T-cell (primary cell): ENCODE measurements at regions not wholly inside any gene's neighbourhood (a gene's known extent, or its start where the extent isn't known, plus 50 kb on each side); places are given as distances from the start of the nearest gene placed in this dataset.

Experiments
- ATAC-seq, 4 experiments: fragments of 200-7000 bp in 3 of 4; fragments of 150-1000 bp in 1 of 4; cut with Tn5 transposase; replicated peaks in 1 of 4; 1 replicate in 3 of 4; 2 replicates in 1 of 4; pipeline ENCODE4 v1.10.0; 2021; ENCODE audit warnings: moderate library complexity in 3 of 4, mild to moderate bottlenecking in 2 of 4, moderate number of reproducible peaks in 1 of 4
- CTCF ChIA-PET, 2 donors: fragments of 300-600 bp; sonication (Branson Sonifier 250); formaldehyde crosslinking; loops; one replicate each; lab custom pipeline; 2022; ENCODE audit warnings: antibody characterized with exemption in 2 of 2; lab: Charles Lee
- POLR2A ChIA-PET, 2 donors: fragments of 300-600 bp; sonication (Branson Sonifier 250); formaldehyde crosslinking; loops; one replicate each; lab custom pipeline; 2022; ENCODE audit warnings: antibody characterized with exemption in 2 of 2; lab: Charles Lee
- DNase-seq, 35 experiments: peaks; one replicate each; pipeline versions ENCODE4 v3.0.0 to v3.0.0-alpha.2; 2013 to 2023
- H3K27ac ChIP-seq: one replicate; pipeline ENCODE4 v1.5.1; 2013; ENCODE audit warnings: low read length
- H3K27me3 ChIP-seq, 2 experiments: replicated peaks in 1 of 2; 1 replicate in 1 of 2; 2 replicates in 1 of 2; pipeline versions ENCODE4 v1.6.1 to v1.7.0; 2013; ENCODE audit warnings: low read length in 1 of 2, mixed read lengths in 1 of 2; ENCODE audit not compliant: control insufficient read depth in 2 of 2, insufficient read depth in 2 of 2; ENCODE audit errors: extremely low read depth in 1 of 2
- H3K36me3 ChIP-seq, 2 donors: 1 replicate in 1 of 2; 2 replicates in 1 of 2; pipeline versions ENCODE4 v1.6.1 to v1.7.0; 2013; ENCODE audit warnings: low read length in 1 of 2; ENCODE audit not compliant: control insufficient read depth in 2 of 2, insufficient read depth in 1 of 2; ENCODE audit errors: extremely low read depth in 1 of 2
- H3K4me1 ChIP-seq, 2 experiments: 1 replicate in 1 of 2; 2 replicates in 1 of 2; pipeline versions ENCODE4 v1.6.1 to v1.7.0; 2013; ENCODE audit warnings: low read length in 2 of 2, mixed read lengths in 1 of 2; ENCODE audit not compliant: insufficient read depth in 2 of 2, control insufficient read depth in 1 of 2; ENCODE audit errors: extremely low read depth in 1 of 2
- H3K4me3 ChIP-seq, 2 donors: 1 replicate in 1 of 2; 2 replicates in 1 of 2; pipeline versions ENCODE4 v1.5.1 to v1.7.0; 2013; ENCODE audit warnings: mild to moderate bottlenecking in 2 of 2, low read length in 1 of 2, moderate library complexity in 1 of 2; ENCODE audit not compliant: control insufficient read depth in 1 of 2; ENCODE audit errors: extremely low read depth in 1 of 2
- H3K9me3 ChIP-seq: 2 replicates; pipeline ENCODE4 v1.7.0; 2013
- H3K27ac Mint-ChIP-seq, 2 donors: one replicate each; pipeline ENCODE4 v1.8.0; 2020 to 2021; ENCODE audit warnings: mild to moderate bottlenecking in 2 of 2, mixed read lengths in 2 of 2
- H3K27me3 Mint-ChIP-seq, 2 donors: one replicate each; pipeline ENCODE4 v1.8.0; 2021 to 2022; ENCODE audit warnings: mixed read lengths in 2 of 2
- H3K36me3 Mint-ChIP-seq: one replicate; pipeline ENCODE4 v1.8.0; 2021; ENCODE audit warnings: mixed read lengths
- H3K4me1 Mint-ChIP-seq, 3 donors: one replicate each; pipeline ENCODE4 v1.8.0; 2020 to 2022; ENCODE audit warnings: mixed read lengths in 3 of 3, mild to moderate bottlenecking in 1 of 3
- H3K4me3 Mint-ChIP-seq, 3 donors: one replicate each; pipeline ENCODE4 v1.8.0; 2020 to 2022; ENCODE audit warnings: mild to moderate bottlenecking in 3 of 3, mixed read lengths in 3 of 3, moderate library complexity in 3 of 3
- H3K9me3 Mint-ChIP-seq, 3 donors: one replicate each; pipeline ENCODE4 v1.8.0; 2020 to 2022; ENCODE audit warnings: mixed read lengths in 3 of 3
- WGBS: methylation state at CpG from one replicate; pipeline ENCODE4 v1.1.5; 2013; ENCODE audit warnings: missing lambda C conversion rate; ENCODE audit not compliant: insufficient coverage; 5-methylcytosine and 5-hydroxymethylcytosine counted together

- H3K27me3 Mint-ChIP-seq, result peaks cover 8 to 24% of the 10 kb centered on the region in 2 donors
- H3K4me3 ChIP-seq, result no peak overlapping the region
- H3K4me3 Mint-ChIP-seq, result no peak overlapping the region
- 93% methylated on average over 5 of the region's 11 CpGs for WGBS
- H3K27ac Mint-ChIP-seq, result no peak overlapping the region
- no peak overlapping the region for H3K27ac ChIP-seq
- no peaks in the 10 kb centered on the region for H3K36me3 ChIP-seq
- DNase-seq (no peak), ATAC-seq (no peak)
- H3K36me3 Mint-ChIP-seq, result no peaks in the 10 kb centered on the region
- peaks cover 3 to 4% (median 3%) of the 10 kb centered on the region in 3 donors for H3K9me3 Mint-ChIP-seq
- H3K4me1 ChIP-seq, result no peaks in the 10 kb centered on the region
- peaks cover 0 to 14% of the 10 kb centered on the region in 2 experiments for H3K27me3 ChIP-seq
- ChIA-PET POLR2A (no interaction called here), CTCF (no interaction called here)
- no peaks in the 10 kb centered on the region for H3K4me1 Mint-ChIP-seq
- no peaks in the 10 kb centered on the region for H3K9me3 ChIP-seq
Observed at GRCh38 chr9:113790093-113790492, 86.0 kb upstream of the ZNF618 start.

- no peak overlapping the region for H3K4me3 Mint-ChIP-seq
- peaks cover 0 to 11% of the 10 kb centered on the region in 2 experiments for H3K27me3 ChIP-seq
- CTCF ChIA-PET, result no interaction called here
- H3K9me3 ChIP-seq, result no peaks in the 10 kb centered on the region
- H3K27me3 Mint-ChIP-seq, result peaks cover 16 to 22% of the 10 kb centered on the region in 2 donors
- H3K4me1 Mint-ChIP-seq, result no peaks in the 10 kb centered on the region
- no peak overlapping the region for H3K4me3 ChIP-seq
- no peaks in the 10 kb centered on the region for H3K4me1 ChIP-seq
- ATAC-seq (no peak), DNase-seq (no peak)
- no peak overlapping the region for H3K27ac Mint-ChIP-seq
- no peaks in the 10 kb centered on the region for H3K36me3 ChIP-seq
- no peak overlapping the region for H3K27ac ChIP-seq
- no peaks in the 10 kb centered on the region for H3K36me3 Mint-ChIP-seq
- peaks cover 3 to 4% (median 3%) of the 10 kb centered on the region in 3 donors for H3K9me3 Mint-ChIP-seq
- WGBS, result 87% methylated on average over 9 of the region's 9 CpGs
- POLR2A ChIA-PET, result no interaction called here
Observed at GRCh38 chr9:113793558-113793957, 82.6 kb upstream of the ZNF618 start.

GRCh38 chr9:113794721-113795120 lies 81.4 kb upstream of the ZNF618 start:
- no peak overlapping the region for H3K4me3 ChIP-seq
- DNase-seq (no peak), ATAC-seq (no peak)
- H3K27ac ChIP-seq, result no peak overlapping the region
- Mint-ChIP-seq H3K4me1 (no peaks in the 10 kb centered on the region), H3K27ac (no peak overlapping the region), H3K36me3 (no peaks in the 10 kb centered on the region), H3K4me3 (no peak overlapping the region), H3K9me3 (peaks cover 3 to 4% (median 3%) of the 10 kb centered on the region in 3 donors), H3K27me3 (peaks cover 14 to 17% of the 10 kb centered on the region in 2 donors)
- ChIA-PET CTCF (no interaction called here), POLR2A (no interaction called here)
- peaks cover 0 to 13% of the 10 kb centered on the region in 2 experiments for H3K27me3 ChIP-seq
- H3K9me3 ChIP-seq, result no peaks in the 10 kb centered on the region
- WGBS, result 96% methylated on average over 4 of the region's 6 CpGs
- H3K4me1 ChIP-seq, result no peaks in the 10 kb centered on the region
- no peaks in the 10 kb centered on the region for H3K36me3 ChIP-seq

GRCh38 chr9:113795811-113796392 lies 80.2 kb upstream of the ZNF618 start:
- H3K9me3 Mint-ChIP-seq, result peaks cover 3 to 4% (median 3%) of the 10 kb centered on the region in 3 donors
- ChIA-PET CTCF (no interaction called here), POLR2A (no interaction called here)
- WGBS, result no CpG with 5 or more reads among the region's 2 CpGs
- H3K9me3 ChIP-seq, result no peaks in the 10 kb centered on the region
- no peak overlapping the region for H3K4me3 Mint-ChIP-seq
- no peak for DNase-seq
- H3K4me3 ChIP-seq, result no peak overlapping the region
- no peaks in the 10 kb centered on the region for H3K4me1 ChIP-seq
- ATAC-seq, result no peak
- H3K27me3 Mint-ChIP-seq, result peaks cover 10 to 13% of the 10 kb centered on the region in 2 donors
- H3K36me3 ChIP-seq, result no peaks in the 10 kb centered on the region
- no peak overlapping the region for H3K27ac ChIP-seq
- H3K4me1 Mint-ChIP-seq, result no peaks in the 10 kb centered on the region
- H3K27ac Mint-ChIP-seq, result no peak overlapping the region
- H3K36me3 Mint-ChIP-seq, result no peaks in the 10 kb centered on the region
- peaks cover 0 to 13% of the 10 kb centered on the region in 2 experiments for H3K27me3 ChIP-seq

GRCh38 chr9:113796646-113797426 lies 79.3 kb upstream of the ZNF618 start:
- Histone ChIP-seq H3K36me3 (no peaks in the 10 kb centered on the region), H3K4me1 (no peaks in the 10 kb centered on the region), H3K9me3 (no peaks in the 10 kb centered on the region), H3K27ac (no peak overlapping the region), H3K27me3 (peaks cover 0 to 11% of the 10 kb centered on the region in 2 experiments), H3K4me3 (no peak overlapping the region)
- WGBS, result 82% methylated on average over 10 of the region's 13 CpGs
- Mint-ChIP-seq H3K27ac (no peak overlapping the region), H3K36me3 (no peaks in the 10 kb centered on the region), H3K9me3 (no peaks in the 10 kb centered on the region), H3K4me1 (no peaks in the 10 kb centered on the region), H3K27me3 (peaks cover 9 to 14% of the 10 kb centered on the region in 2 donors), H3K4me3 (no peak overlapping the region)
- POLR2A ChIA-PET, result no interaction called here
- ATAC-seq, result no peak
- DNase-seq, result no peak
- CTCF ChIA-PET, result no interaction called here

GRCh38 chr9:113798062-113799030 lies 77.8 kb upstream of the ZNF618 start:
- H3K4me1 Mint-ChIP-seq, result no peaks in the 10 kb centered on the region
- DNase-seq, result no peak
- no peak for ATAC-seq
- POLR2A ChIA-PET, result no interaction called here
- Histone ChIP-seq H3K9me3 (no peaks in the 10 kb centered on the region), H3K36me3 (no peaks in the 10 kb centered on the region), H3K27me3 (peaks cover 0 to 11% of the 10 kb centered on the region in 2 experiments), H3K4me1 (no peaks in the 10 kb centered on the region), H3K4me3 (no peak overlapping the region), H3K27ac (no peak overlapping the region)
- H3K27ac Mint-ChIP-seq, result no peak overlapping the region
- no peaks in the 10 kb centered on the region for H3K9me3 Mint-ChIP-seq
- WGBS, result 62% methylated on average over 4 of the region's 13 CpGs
- CTCF ChIA-PET, result no interaction called here
- H3K27me3 Mint-ChIP-seq, result peaks cover 9 to 15% of the 10 kb centered on the region in 2 donors
- no peaks in the 10 kb centered on the region for H3K36me3 Mint-ChIP-seq
- H3K4me3 Mint-ChIP-seq, result no peak overlapping the region
